Breast epithelium (tissue), 3 donors: ENCODE measurements at regions not wholly inside any gene's neighbourhood (a gene's known extent, or its start where the extent isn't known, plus 50 kb on each side); places are given as distances from the start of the nearest gene placed in this dataset.

Experiments
- POLR2A ChIP-seq: fragments of 450-650 bp; IDR thresholded peaks from one replicate; pipeline ENCODE4 v1.6.1; 2016; ENCODE audit warnings: antibody characterized with exemption, mild to moderate bottlenecking, moderate library complexity
- TF ChIP-seq, protein P1 (sequence below), 3 donors: fragments of 450-650 bp; IDR thresholded peaks; one replicate each; pipeline ENCODE4 v1.5.1; 2016 to 2017; ENCODE audit warnings: antibody characterized with exemption in 3 of 3, mild to moderate bottlenecking in 3 of 3, moderate library complexity in 3 of 3

DNA sequence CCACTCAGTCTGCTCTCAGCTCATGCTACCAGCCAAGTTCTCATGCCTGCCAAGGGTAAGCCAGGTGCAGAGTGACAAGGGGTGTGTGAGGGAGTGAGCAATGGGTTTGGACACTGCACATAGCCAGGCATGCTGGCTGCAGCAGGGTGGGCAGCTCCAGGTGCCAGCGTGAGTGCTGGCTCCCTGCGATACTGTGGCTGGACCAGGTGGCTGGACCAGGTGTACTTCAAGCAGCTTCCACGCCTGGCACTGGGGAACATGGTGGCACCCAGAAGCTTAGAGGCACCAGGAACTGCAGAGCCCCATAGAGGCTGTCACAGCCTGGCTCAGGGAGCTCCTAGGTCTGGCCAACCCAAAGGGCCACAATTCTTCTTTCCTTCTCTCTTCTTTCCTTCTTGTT, 234.9 kb upstream of the GIMD1 start:
- TF ChIP-seq, protein P1, sequence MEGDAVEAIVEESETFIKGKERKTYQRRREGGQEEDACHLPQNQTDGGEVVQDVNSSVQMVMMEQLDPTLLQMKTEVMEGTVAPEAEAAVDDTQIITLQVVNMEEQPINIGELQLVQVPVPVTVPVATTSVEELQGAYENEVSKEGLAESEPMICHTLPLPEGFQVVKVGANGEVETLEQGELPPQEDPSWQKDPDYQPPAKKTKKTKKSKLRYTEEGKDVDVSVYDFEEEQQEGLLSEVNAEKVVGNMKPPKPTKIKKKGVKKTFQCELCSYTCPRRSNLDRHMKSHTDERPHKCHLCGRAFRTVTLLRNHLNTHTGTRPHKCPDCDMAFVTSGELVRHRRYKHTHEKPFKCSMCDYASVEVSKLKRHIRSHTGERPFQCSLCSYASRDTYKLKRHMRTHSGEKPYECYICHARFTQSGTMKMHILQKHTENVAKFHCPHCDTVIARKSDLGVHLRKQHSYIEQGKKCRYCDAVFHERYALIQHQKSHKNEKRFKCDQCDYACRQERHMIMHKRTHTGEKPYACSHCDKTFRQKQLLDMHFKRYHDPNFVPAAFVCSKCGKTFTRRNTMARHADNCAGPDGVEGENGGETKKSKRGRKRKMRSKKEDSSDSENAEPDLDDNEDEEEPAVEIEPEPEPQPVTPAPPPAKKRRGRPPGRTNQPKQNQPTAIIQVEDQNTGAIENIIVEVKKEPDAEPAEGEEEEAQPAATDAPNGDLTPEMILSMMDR (IDR thresholded peaks at IDR 0.05), result no peak
- TF ChIP-seq POLR2A, result no peak
